Left lung (tissue), 4 donors: ENCODE measurements at regions not wholly inside any gene's neighbourhood (a gene's known extent, or its start where the extent isn't known, plus 50 kb on each side); places are given as distances from the start of the nearest gene placed in this dataset.

Source experiments
- ATAC-seq: fragments of 200-7000 bp; cut with Tn5 transposase; one replicate; pipeline ENCODE4 v1.9.1; 2020; ENCODE audit warnings: moderate library complexity
- DNase-seq, 4 donors: peaks; one replicate each; pipeline ENCODE4 v3.0.0-alpha.2; 2013 to 2020
- H3K27ac ChIP-seq, 2 donors: fragments of 200-600 bp; sonication (generic) in 1 of 2; one replicate each; pipeline versions ENCODE4 v1.5.0 to v1.8.0; 2020 to 2021
- H3K27me3 ChIP-seq, 2 donors: fragments of 200-600 bp; sonication (generic) in 1 of 2; one replicate each; pipeline versions ENCODE4 v1.5.0 to v1.8.0; 2020 to 2021
- H3K36me3 ChIP-seq, 2 donors: fragments of 200-600 bp; sonication (generic) in 1 of 2; one replicate each; pipeline versions ENCODE4 v1.5.0 to v1.8.0; 2020 to 2021
- H3K4me1 ChIP-seq, 2 donors: fragments of 200-600 bp; one replicate each; pipeline ENCODE4 v1.8.0; 2021
- H3K4me3 ChIP-seq, 2 donors: fragments of 200-600 bp; sonication (generic) in 1 of 2; one replicate each; pipeline versions ENCODE4 v1.5.0 to v1.8.0; 2020 to 2021; ENCODE audit warnings: mild to moderate bottlenecking in 1 of 2
- H3K9me3 ChIP-seq, 2 donors: fragments of 200-600 bp; sonication (generic) in 1 of 2; one replicate each; pipeline versions ENCODE4 v1.5.0 to v1.8.0; 2020 to 2021
- CTCF ChIP-seq, 2 donors: fragments of 200-600 bp; sonication (generic) in 1 of 2; IDR thresholded peaks; one replicate each; pipeline versions ENCODE4 v1.5.0 to v1.8.0; 2021; ENCODE audit warnings: antibody characterized with exemption in 2 of 2
- intact Hi-C, 2 donors: fragments of 100-400 bp; cut with DNase I; formaldehyde crosslinking; loops; one replicate each; pipeline versions ENCODE4 v1.11.2 to v1.14.2; 2022
- donor health status: DM: no; HTN: yes; CAD: no.
- donor health status: DM: no; HTN: no; CAD: no.

GRCh38 chr3:106381286-106381938, 512.6 kb upstream of the CBLB start:
- Histone ChIP-seq H3K4me3 (no peak overlapping the region), H3K4me1 (no peaks in the 10 kb centered on the region), H3K27me3 (no peaks in the 10 kb centered on the region), H3K36me3 (no peaks in the 10 kb centered on the region), H3K9me3 (no peaks in the 10 kb centered on the region), H3K27ac (no peak overlapping the region)
- ATAC-seq = no peak
- DNase-seq = no peak
- intact Hi-C loops = no loop called here
- no peak for TF ChIP-seq CTCF (IDR thresholded peaks at IDR 0.05)

- Histone ChIP-seq H3K4me3 (no peak overlapping the region), H3K9me3 (no peaks in the 10 kb centered on the region), H3K27me3 (no peaks in the 10 kb centered on the region), H3K4me1 (no peaks in the 10 kb centered on the region), H3K27ac (no peak overlapping the region), H3K36me3 (no peaks in the 10 kb centered on the region)
- intact Hi-C loops = no loop called here
- DNase-seq (no peak), ATAC-seq (no peak)
- TF ChIP-seq CTCF (IDR thresholded peaks at IDR 0.05) = no peak
Observed at GRCh38 chr3:106381939-106382335, 513.1 kb upstream of the CBLB start.

DNA sequence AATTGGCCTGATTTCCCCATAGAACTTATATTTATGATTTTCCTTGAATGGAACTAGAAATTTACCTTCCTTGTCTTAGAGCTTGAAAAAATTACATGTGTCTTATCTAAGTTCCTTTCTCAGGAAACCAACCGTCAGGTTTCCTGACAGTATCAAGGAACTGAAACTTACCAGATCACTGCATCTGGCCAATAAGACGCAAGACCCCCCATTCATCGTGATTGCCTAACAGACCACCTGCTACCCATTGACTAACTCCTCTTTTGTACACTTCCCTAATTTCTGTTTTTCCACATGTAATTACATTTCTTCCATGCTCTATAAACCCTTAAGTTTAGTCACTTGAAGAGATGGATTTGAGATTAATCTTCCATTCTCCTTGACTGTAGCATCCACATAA, 517.2 kb upstream of the CBLB start:
- intact Hi-C loops = no loop called here

DNA sequence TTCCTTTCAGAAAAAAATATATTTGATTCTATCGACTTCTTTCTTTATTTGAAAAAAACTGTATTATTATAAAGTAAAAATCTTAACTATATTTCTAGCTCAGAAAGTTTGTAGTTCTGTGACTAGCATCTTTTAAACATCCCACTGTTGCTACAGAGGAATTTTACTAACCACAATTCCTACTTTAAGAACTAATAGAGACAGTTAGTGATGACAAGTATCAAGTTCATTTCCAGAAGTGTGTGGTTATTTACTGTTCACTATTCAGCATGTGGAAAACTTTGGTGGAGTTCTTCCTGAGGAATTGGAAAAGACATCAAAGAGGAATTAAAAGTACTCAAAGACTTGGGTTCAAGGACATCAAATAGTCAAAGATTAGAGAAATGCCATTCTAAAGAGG, 524.1 kb upstream of the CBLB start:
- Histone ChIP-seq H3K9me3 (no peaks in the 10 kb centered on the region), H3K27ac (no peak overlapping the region), H3K27me3 (no peaks in the 10 kb centered on the region), H3K36me3 (no peaks in the 10 kb centered on the region), H3K4me1 (no peaks in the 10 kb centered on the region), H3K4me3 (no peak overlapping the region)
- TF ChIP-seq CTCF (IDR thresholded peaks at IDR 0.05) = no peak
- intact Hi-C loops = no loop called here
- no peak for DNase-seq
- ATAC-seq = no peak

More for the DNA sequence above, 517.2 kb upstream of the CBLB start:
- no peaks in the 10 kb centered on the region for H3K9me3 ChIP-seq
- no peak overlapping the region for H3K4me3 ChIP-seq
- no peak for ATAC-seq
- DNase-seq = no peak
- TF ChIP-seq CTCF (IDR thresholded peaks at IDR 0.05) = no peak
- no peak overlapping the region for H3K27ac ChIP-seq
- H3K4me1 ChIP-seq = no peaks in the 10 kb centered on the region
- H3K36me3 ChIP-seq = no peaks in the 10 kb centered on the region
- H3K27me3 ChIP-seq = no peaks in the 10 kb centered on the region

DNA sequence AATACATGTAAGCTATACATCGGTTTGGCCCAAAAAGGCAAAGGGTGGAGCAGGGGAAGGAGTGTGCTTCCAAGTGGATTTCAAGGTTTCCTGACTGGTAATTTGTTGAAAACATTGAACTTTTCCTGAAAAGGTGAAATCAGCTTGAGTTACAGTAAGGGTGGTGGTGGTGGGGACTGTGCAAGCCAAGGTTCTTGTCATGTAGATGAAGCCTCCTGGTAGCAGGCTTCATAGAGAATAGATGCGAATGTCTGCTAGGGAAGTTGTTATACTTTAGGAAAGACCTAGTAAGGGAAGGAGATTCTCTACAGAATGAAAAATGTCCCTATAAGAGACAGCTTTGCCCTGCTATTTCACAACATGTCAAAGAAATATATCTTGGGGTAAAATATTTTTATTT, 528.2 kb upstream of the CBLB start:
- DNase-seq (no peak), ATAC-seq (no peak)
- no peak overlapping the region for H3K4me3 ChIP-seq
- H3K36me3 ChIP-seq = no peaks in the 10 kb centered on the region
- H3K9me3 ChIP-seq = no peaks in the 10 kb centered on the region
- TF ChIP-seq CTCF (IDR thresholded peaks at IDR 0.05) = no peak
- peaks cover 0 to 5% of the 10 kb centered on the region in 2 donors for H3K4me1 ChIP-seq
- H3K27me3 ChIP-seq = no peaks in the 10 kb centered on the region
- intact Hi-C loops = no loop called here
- H3K27ac ChIP-seq = no peak overlapping the region
